ENCODE measurements at regions not wholly inside any gene's neighbourhood (a gene's known extent, or its start where the extent isn't known, plus 50 kb on each side); places are given as distances from the start of the nearest gene placed in this dataset.

DNA sequence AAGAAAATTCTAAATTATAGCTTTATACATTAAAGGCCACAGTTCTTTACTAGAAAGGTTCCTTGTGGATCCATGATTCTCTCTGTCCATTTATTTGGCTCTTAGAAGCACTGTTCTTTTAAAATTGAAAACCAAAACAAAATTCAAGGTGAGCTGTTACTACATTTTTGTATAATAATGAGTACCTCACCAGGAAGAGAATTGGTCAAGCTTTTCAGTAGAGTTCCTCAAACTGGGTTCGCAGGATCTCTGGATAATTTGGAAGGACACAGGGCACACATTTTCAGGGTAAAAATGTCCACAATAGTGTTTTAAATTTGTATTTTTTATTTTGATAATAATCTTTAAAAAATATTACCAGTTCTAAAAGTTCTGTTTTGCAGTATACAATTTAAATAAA, 93.0 kb downstream of the PPP1R3A start:
- no peak for DNase-seq (ENCODE audit: low read depth)

- DNase-seq (ENCODE audit: low read depth) = no peak
These were observed 94.5 kb downstream of the PPP1R3A start for GRCh38 chr7:113824117-113824823.

DNA sequence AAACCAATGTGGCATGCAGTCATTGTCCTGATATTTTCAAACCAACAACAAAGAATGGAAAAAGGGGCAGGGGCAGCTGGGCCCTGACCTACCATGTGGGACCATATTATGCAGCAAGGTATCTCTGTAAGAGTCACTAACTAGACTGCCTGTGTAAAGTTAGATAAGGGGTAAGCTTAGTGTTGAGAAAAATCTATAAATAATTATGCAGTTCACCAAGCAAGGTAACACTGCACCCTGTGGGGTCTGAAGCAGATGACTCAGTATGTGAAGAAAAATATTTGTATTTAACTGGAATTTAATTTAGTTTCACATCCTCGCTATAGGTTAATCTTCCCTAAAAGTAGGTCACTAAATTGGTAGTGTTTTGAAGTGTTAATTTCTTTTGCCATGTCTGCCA, 99.3 kb downstream of the PPP1R3A start:
- no peak for DNase-seq (ENCODE audit: low read depth)

DNA sequence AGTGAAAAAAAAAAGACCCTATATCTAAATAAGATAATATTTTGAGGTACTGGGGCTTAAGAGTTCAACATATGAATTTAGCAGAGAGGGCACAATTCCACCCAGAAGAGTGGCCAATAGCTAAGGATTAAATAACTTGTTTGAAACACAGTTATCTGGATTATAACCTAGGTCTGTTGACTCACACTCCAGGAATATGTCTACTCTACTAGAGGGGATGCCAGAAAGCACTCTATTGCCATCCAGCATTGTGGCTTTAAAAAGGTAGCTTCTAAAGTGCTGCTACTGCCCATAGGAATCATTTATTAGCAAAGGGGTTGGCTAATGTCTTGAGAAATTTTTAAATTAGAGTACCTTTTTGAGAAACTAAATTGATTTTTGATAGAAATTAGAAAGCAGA, 102.2 kb downstream of the PPP1R3A start:
- no peak for DNase-seq (ENCODE audit: low read depth)

- no peak for DNase-seq (ENCODE audit: low read depth)
These were observed 105.3 kb downstream of the PPP1R3A start for GRCh38 chr7:113813471-113813870.

GRCh38 chr7:113812591-113813255, 106.1 kb downstream of the PPP1R3A start:
- DNase-seq (ENCODE audit: low read depth) = no peak

- DNase-seq (ENCODE audit: low read depth) = no peak
These were observed 108.6 kb downstream of the PPP1R3A start for GRCh38 chr7:113810080-113810744.

- no peak for DNase-seq (ENCODE audit: low read depth)
These were observed 109.2 kb downstream of the PPP1R3A start for GRCh38 chr7:113809581-113809980.

GRCh38 chr7:113806633-113807327, 112.0 kb downstream of the PPP1R3A start:
- DNase-seq (ENCODE audit: low read depth) = no peak

DNA sequence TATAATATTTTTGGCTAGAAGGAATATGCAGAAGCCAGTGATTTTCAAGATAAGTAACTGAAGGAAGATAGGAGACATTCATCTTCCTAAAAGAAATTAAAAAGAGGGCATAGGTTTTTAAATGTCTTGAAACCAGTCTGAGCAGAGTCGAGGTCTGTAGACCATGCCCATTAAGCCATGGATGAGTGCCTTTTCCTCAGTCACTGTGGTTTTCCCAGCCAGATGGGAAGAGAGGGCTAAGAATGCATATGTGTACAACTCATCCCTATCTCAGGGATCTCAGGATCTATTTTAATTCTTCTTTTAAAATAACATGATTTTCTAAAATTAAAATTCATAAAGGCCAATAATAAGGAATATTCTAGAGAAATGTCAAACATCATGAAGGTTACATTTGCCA, 112.8 kb downstream of the PPP1R3A start:
- DNase-seq (ENCODE audit: low read depth) = no peak

DNA sequence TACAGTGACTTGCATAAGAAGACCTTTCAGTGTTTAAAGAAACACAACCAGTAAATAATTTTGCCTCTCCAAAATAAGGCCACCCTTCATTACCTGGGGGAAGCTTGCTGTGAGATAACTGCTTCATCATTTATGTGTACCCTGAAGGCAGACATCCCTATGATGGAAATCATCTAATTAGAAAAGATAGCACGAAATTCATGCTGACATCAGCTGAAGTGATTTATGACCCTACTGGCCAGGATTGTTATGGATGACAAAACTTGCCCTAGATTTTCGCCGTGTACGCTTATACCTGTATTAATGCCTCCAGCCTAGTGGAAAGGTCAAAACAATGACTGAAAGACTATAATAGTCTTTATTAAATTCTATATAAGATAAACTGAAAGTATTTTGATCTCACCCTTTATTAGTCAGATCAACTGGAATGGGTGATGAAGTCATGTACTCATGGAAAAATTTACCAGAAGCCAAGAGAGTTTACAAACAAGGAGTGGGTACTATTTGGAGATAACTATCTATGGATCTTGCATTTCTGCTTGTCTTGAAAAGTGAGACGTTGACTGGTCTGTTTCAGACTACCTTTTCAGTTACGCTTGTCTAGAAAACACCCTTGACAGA, 114.2 kb downstream of the PPP1R3A start:
- DNase-seq (ENCODE audit: low read depth) = no peak

DNA sequence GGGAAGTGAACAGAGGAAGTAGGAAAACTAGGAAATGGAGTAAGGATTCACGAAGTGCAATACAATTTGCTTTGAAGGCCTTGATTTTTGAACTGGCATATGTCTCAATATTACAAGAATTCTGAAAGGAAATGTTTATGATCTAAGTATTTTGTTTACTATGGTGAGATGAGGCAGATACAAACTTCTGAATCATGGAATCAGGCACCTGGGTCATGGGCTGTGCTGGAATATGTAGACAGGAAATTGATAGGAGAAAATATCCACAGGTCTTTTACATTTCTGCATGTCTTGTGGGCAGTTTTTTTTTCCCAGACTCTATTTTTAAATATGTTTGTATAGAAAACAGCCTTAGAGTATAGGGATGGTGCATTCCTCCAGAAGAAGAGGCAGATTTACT, 117.1 kb downstream of the PPP1R3A start:
- no peak for DNase-seq (ENCODE audit: low read depth)

- no peak for DNase-seq (ENCODE audit: low read depth)
These were observed 118.0 kb downstream of the PPP1R3A start for GRCh38 chr7:113800826-113801225.

GRCh38 chr7:113799896-113800295, 118.9 kb downstream of the PPP1R3A start:
- DNase-seq (ENCODE audit: low read depth) = no peak

GRCh38 chr7:113797420-113798010, 121.3 kb downstream of the PPP1R3A start:
- DNase-seq (ENCODE audit: low read depth) = no peak

DNA sequence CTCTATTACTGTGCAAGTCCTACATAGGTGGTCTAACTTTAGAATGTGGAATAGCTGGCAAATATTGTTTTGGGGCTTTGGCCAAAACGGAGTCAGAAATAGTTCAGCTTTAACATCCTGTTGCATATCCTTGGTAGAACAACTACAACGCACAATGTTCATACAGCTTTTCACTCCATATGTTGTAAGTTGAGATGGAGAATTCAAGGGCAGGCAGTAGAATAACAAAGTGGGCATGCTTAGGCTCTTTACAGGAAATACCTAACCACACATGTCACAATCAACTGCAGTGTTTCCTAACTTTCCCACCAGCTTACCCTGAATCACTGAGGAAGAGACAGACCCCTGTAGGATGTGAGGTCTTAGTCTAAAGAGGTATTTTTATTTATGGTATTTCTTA, 122.3 kb downstream of the PPP1R3A start:
- DNase-seq (ENCODE audit: low read depth) = no peak

- DNase-seq (ENCODE audit: low read depth) = no peak
These were observed 124.2 kb downstream of the PPP1R3A start for GRCh38 chr7:113794573-113794972.

GRCh38 chr7:113793171-113793570, 125.6 kb downstream of the PPP1R3A start:
- DNase-seq (ENCODE audit: low read depth) = no peak

GRCh38 chr7:113790025-113790424, 128.8 kb downstream of the PPP1R3A start:
- no peak for DNase-seq (ENCODE audit: low read depth)

GRCh38 chr7:113787106-113787505, 131.7 kb downstream of the PPP1R3A start:
- no peak for DNase-seq (ENCODE audit: low read depth)

DNA sequence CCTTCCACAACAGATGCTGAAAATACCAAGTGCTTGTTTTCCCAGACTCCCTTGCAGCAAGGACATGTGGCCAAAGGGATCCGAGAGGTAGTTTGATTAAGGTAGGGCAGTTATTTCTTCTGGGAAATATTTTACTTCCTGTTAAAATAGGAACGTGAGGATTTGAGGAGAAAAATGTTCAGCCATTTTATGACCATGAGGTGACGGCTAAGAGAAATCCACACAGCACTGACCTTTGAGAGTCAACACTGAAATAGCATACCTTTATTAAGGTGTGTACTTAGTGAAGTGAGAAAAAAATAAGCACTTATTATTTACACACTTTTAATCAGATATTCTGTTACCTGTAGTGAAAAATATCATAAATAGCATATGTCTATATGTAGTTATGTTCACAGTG, 133.9 kb downstream of the PPP1R3A start:
- DNase-seq (ENCODE audit: low read depth) = no peak

- DNase-seq (ENCODE audit: low read depth) = no peak
These were observed 134.5 kb downstream of the PPP1R3A start for GRCh38 chr7:113784316-113784715.
